K562 (cell line): ENCODE measurements at regions not wholly inside any gene's neighbourhood (a gene's known extent, or its start where the extent isn't known, plus 50 kb on each side); places are given as distances from the start of the nearest gene placed in this dataset.
"Not testable (repeated sequence)": the region's sequence is repeated elsewhere in the genome, so short reads cannot be mapped to it uniquely, and the experiment has no call there.

Source experiments
- ATAC-seq: fragments of 200-7000 bp; cut with Tn5 transposase; 3 replicates; pipeline ENCODE4 v1.9.1; 2020; ENCODE audit warnings: moderate library complexity
- BruUV-seq: library from RNA; stranded (reverse); fragments of 400-500 nt; replicated peaks from 2 replicates; lab custom pipeline; 2021; lab: Mats Ljungman, UMichigan
- CTCF ChIA-PET: fragments of 300-600 bp; formaldehyde crosslinking; extraction: SDS; loops from one replicate; lab custom pipeline; 2021; ENCODE audit warnings: low intra/inter-chr PET ratio; lab: Yijun Ruan, JAX
- POLR2A ChIA-PET: fragments of 300-600, 350-650 bp; sonication (Branson Sonifier 250); formaldehyde crosslinking; extraction: SDS; loops from one replicate; lab custom pipeline; 2021; ENCODE audit warnings: antibody characterized with exemption, inconsistent platforms; lab: Yijun Ruan, JAX
- DNase-seq, 4 experiments: peaks; one replicate each; pipeline versions ENCODE4 v3.0.0 to v3.0.0-alpha.2; 2011 to 2018; ENCODE audit warnings: low spot score in 3 of 4, mixed read lengths in 3 of 4; ENCODE audit errors: extremely low read depth in 1 of 4
- FAIRE-seq: peaks from 2 replicates; lab custom pipeline; 2011; peaks lifted over from hg19 to GRCh38; lab: Jason Lieb, UNC
- H2AFZ ChIP-seq: 2 replicates; pipeline ENCODE4 v1.6.0; 2011; ENCODE audit warnings: low read depth, low read length, control low read depth, inconsistent platforms
- H3K27ac ChIP-seq: fragments of 200-600 bp; 3 replicates; pipeline ENCODE4 v1.8.0; 2011; ENCODE audit warnings: low read depth, mild to moderate bottlenecking, control low read depth, inconsistent platforms, low read length, moderate library complexity, mixed read lengths; ENCODE audit errors: extremely low read depth
- H3K27me3 ChIP-seq, 2 experiments: fragments of 300-600 bp in 1 of 2; 2 replicates in 1 of 2; 3 replicates in 1 of 2; pipeline versions ENCODE4 v1.6.0 to v1.8.0; 2011; ENCODE audit warnings: inconsistent platforms in 2 of 2, low read length in 2 of 2, mild to moderate bottlenecking in 1 of 2, mixed read lengths in 1 of 2, moderate library complexity in 1 of 2; ENCODE audit not compliant: control insufficient read depth in 2 of 2, insufficient read depth in 2 of 2
- H3K36me3 ChIP-seq: fragments of 300-600 bp; 3 replicates; pipeline ENCODE4 v1.8.0; 2011; ENCODE audit warnings: mild to moderate bottlenecking, low read length, inconsistent platforms; ENCODE audit not compliant: control insufficient read depth, insufficient read depth
- H3K4me1 ChIP-seq, 2 experiments: fragments of 200-600 bp in 1 of 2; replicated peaks in 1 of 2; 2 replicates in 1 of 2; 3 replicates in 1 of 2; pipeline versions ENCODE4 v1.5.1 to v1.8.0; 2011; ENCODE audit warnings: inconsistent platforms in 2 of 2, low read length in 2 of 2, mild to moderate bottlenecking in 1 of 2, mixed read lengths in 1 of 2, moderate library complexity in 1 of 2; ENCODE audit not compliant: control insufficient read depth in 2 of 2, insufficient read depth in 2 of 2
- H3K4me2 ChIP-seq: 2 replicates; pipeline ENCODE4 v1.6.1; 2011; ENCODE audit warnings: low read length, control low read depth, inconsistent platforms, mixed read lengths; ENCODE audit not compliant: insufficient read depth
- H3K4me3 ChIP-seq: fragments of 200-600 bp; sonication (generic), shearing (Covaris generic); 2 replicates; pipeline ENCODE4 v1.5.1; 2016; ENCODE audit warnings: control low read depth, inconsistent platforms
- H3K79me2 ChIP-seq: fragments of 200-600 bp; 3 replicates; pipeline ENCODE4 v1.8.0; 2011; ENCODE audit warnings: low read length, inconsistent platforms; ENCODE audit not compliant: control insufficient read depth, insufficient read depth
- H3K9ac ChIP-seq, 2 experiments: 2 replicates each; pipeline versions ENCODE4 v1.6.0 to v1.6.1; 2011; ENCODE audit warnings: low read depth in 2 of 2, low read length in 2 of 2, control low read depth in 1 of 2, inconsistent platforms in 1 of 2, mild to moderate bottlenecking in 1 of 2, mixed read lengths in 1 of 2; ENCODE audit not compliant: insufficient read depth in 1 of 2
- H3K9me1 ChIP-seq: one replicate; pipeline ENCODE4 v1.6.0; 2011; ENCODE audit warnings: inconsistent platforms, mild to moderate bottlenecking, low read length, moderate library complexity; ENCODE audit not compliant: control insufficient read depth, insufficient read depth
- H3K9me3 ChIP-seq: replicated peaks from 2 replicates; pipeline ENCODE4 v1.5.1; 2011; ENCODE audit warnings: low read depth, low read length, inconsistent platforms; ENCODE audit not compliant: control insufficient read depth, insufficient read depth
- H4K20me1 ChIP-seq: replicated peaks from 2 replicates; pipeline ENCODE4 v1.6.1; 2011; ENCODE audit warnings: low read length, inconsistent platforms, mixed read lengths; ENCODE audit not compliant: control insufficient read depth, insufficient read depth
- FOXP4 ChIP-seq: sonication (generic); formaldehyde crosslinking; IDR thresholded peaks from 2 replicates; pipeline ENCODE4 v1.8.0; 2022; ENCODE audit warnings: mild to moderate bottlenecking, missing genetic modification reagents, borderline replicate concordance
- HSF4 ChIP-seq: fragments of 250-450 bp; sonication (Bioruptor Pico); IDR thresholded peaks from 2 replicates; pipeline ENCODE4 v2.1.2; 2022; ENCODE audit warnings: mild to moderate bottlenecking, moderate library complexity, borderline replicate concordance
- PPARD ChIP-seq: fragments of 250-450 bp; sonication (Bioruptor Pico); IDR thresholded peaks from 2 replicates; pipeline ENCODE4 v1.8.0; 2022; ENCODE audit warnings: inconsistent platforms, mild to moderate bottlenecking, moderate library complexity
- PTBP1 ChIP-seq: fragments of 200-400 bp; formaldehyde crosslinking; IDR thresholded peaks from 2 replicates; pipeline ENCODE4 v1.6.1; 2017; ENCODE audit warnings: low read depth, low read length
- THAP7 ChIP-seq: fragments of 250-450 bp; sonication (Bioruptor Pico); IDR thresholded peaks from 2 replicates; pipeline ENCODE4 v1.5.0; 2021
- U2AF1 ChIP-seq: fragments of 200-400 bp; formaldehyde crosslinking; optimal IDR thresholded peaks from 2 replicates; pipeline ENCODE3; 2017; ENCODE audit warnings: mild to moderate bottlenecking, low read depth, low read length, moderate library complexity
- ZKSCAN8 ChIP-seq: fragments of 200-800 bp; sonication (Bioruptor generic); IDR thresholded peaks from 2 replicates; pipeline ENCODE4 v1.6.1; 2016; ENCODE audit warnings: missing genetic modification characterization, missing compliant biosample characterization
- ZNF184 ChIP-seq: sonication (generic); formaldehyde crosslinking; IDR thresholded peaks from 2 replicates; pipeline ENCODE4 v1.5.0; 2020; ENCODE audit warnings: missing genetic modification reagents
- ZNF431 ChIP-seq: sonication (generic); formaldehyde crosslinking; IDR thresholded peaks from 2 replicates; pipeline ENCODE4 v1.8.0; 2022; ENCODE audit warnings: mild to moderate bottlenecking, missing genetic modification reagents
- WGBS: fragments of 100-300 bp; shearing (Covaris generic); methylation state at CpG from one replicate; pipeline ENCODE4 v1.1.6; 2016; ENCODE audit warnings: low coverage, mixed read lengths; ENCODE audit not compliant: insufficient coverage; ENCODE audit errors: missing lambda C conversion rate; 5-methylcytosine and 5-hydroxymethylcytosine counted together
- in situ Hi-C: fragments of 300-500 bp; cut with MboI; formaldehyde crosslinking; loops from 4 replicates; pipeline ENCODE4 v1.15.0; 2018; ENCODE audit warnings: inconsistent platforms, mixed read lengths
- intact Hi-C: fragments of 100-400 bp; cut with micrococcal nuclease; formaldehyde crosslinking; loops from 2 replicates; pipeline ENCODE4 v1.14.2; 2022

GRCh38 chr7:156374335-156374734, 266.2 kb upstream of the RNF32 start (continued):
- TF ChIP-seq HSF4 (CRISPR knock-in tag): no peak

DNA sequence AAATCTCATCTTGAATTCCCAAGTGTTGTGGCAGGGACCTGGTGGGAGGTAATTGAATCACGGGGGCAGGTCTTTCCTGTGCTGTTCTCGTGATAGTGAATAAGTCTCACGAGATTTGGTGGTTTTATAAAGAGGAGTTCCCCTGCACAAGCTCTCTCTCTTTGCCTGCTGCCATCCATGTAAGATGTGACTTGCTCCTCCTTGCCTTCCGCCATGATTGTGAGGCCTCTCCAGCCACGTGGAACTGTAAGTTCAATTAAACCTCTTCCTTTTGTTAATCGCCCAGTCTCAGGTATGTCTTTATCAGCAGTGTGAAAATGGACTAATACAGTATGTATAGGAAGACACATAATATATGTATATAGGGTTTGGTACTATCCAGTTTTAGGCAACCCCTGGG, 270.6 kb upstream of the RNF32 start:
- DNase-seq, H3K4me3 ChIP-seq, H3K36me3 ChIP-seq, H3K9me1 ChIP-seq, H3K4me2 ChIP-seq, H3K79me2 ChIP-seq, FAIRE-seq, POLR2A ChIA-PET, H4K20me1 ChIP-seq, CTCF ChIA-PET, H3K9me3 ChIP-seq, H2AFZ ChIP-seq, H3K27ac ChIP-seq, ATAC-seq, H3K4me1 ChIP-seq, in situ Hi-C loops, H3K9ac ChIP-seq, BruUV-seq, intact Hi-C loops: not testable (repeated sequence)
- H3K27me3 ChIP-seq: peaks cover 21 to 23% of the 10 kb centered on the region in 2 experiments
- WGBS: 2% methylated on average over 6 of the region's 6 CpGs
- TF ChIP-seq ZNF431: peak; percentile 89

DNA sequence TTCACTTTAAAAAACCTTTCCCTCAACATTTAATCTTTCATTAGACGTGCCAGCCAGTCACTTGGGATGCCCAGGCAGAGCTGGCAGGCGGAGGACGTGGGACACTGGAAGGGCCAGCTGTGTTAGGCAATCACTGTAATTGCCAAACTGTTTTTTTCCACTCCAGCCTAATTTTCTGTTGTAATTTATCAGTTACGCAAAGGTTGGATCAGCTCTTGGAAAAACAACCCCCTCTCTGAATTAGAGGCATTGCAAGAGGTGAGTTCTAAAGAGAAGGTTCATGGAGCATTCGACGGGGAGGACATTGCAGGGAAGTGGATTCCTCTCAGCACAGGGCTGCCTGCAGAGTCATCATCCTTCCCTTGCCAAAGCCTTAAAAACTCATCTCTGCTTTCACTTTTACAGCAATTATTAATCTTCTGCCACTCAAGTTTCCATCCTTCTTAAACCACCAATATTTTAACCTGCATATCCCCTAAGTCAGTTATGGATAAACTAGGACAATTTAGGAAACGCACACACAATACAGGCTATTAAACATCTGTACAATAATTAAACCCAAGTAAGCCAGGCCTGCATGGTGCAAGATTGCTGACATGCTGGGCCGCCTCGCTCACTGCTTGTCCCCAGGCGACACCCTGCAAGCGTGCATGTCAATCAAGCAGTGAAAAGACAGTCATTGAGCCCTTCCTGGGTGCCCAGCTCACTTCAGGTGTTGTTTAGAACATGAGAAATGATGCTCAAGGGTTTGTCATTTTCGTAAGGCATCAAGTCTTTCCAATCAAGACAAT, 272.3 kb upstream of the RNF32 start:
- no peaks in the 10 kb centered on the region for H3K9me1 ChIP-seq
- ChIA-PET POLR2A (no interaction called here), CTCF (no interaction called here)
- no peak overlapping the region for H3K4me2 ChIP-seq
- no peak overlapping the region for H2AFZ ChIP-seq
- intact Hi-C loops: no loop called here
- BruUV-seq: no TSS peak
- H3K9me3 ChIP-seq: no peaks in the 10 kb centered on the region
- H3K9ac ChIP-seq: no peak overlapping the region
- in situ Hi-C loops: no loop called here
- DNase-seq (no peak), ATAC-seq (no peak), FAIRE-seq (no peak)
- H3K36me3 ChIP-seq: no peaks in the 10 kb centered on the region
- WGBS: under 1% methylated on average over 12 of the region's 12 CpGs
- H3K27ac ChIP-seq: no peak overlapping the region
- H3K4me3 ChIP-seq: no peak overlapping the region
- H3K27me3 ChIP-seq: peaks cover 31 to 35% of the 10 kb centered on the region in 2 experiments
- no peaks in the 10 kb centered on the region for H3K4me1 ChIP-seq
- H4K20me1 ChIP-seq: no peaks in the 10 kb centered on the region
- H3K79me2 ChIP-seq: no peaks in the 10 kb centered on the region
- no peak for TF ChIP-seq THAP7
- TF ChIP-seq U2AF1: no peak
- no peak for TF ChIP-seq ZKSCAN8
- TF ChIP-seq FOXP4 (CRISPR knock-in tag): no peak
- TF ChIP-seq PPARD: no peak
- TF ChIP-seq PTBP1: no peak
- no peak for TF ChIP-seq ZNF184
